Osteocyte (in vitro differentiated cells): ENCODE measurements at regions not wholly inside any gene's neighbourhood (a gene's known extent, or its start where the extent isn't known, plus 50 kb on each side); places are given as distances from the start of the nearest gene placed in this dataset.

Experiments
- DNase-seq: peaks from one replicate; pipeline ENCODE4 v3.0.0; 2021; ENCODE audit warnings: mixed read lengths; ENCODE audit not compliant: unreplicated experiment; ENCODE audit errors: extremely low spot score
- H3K27ac Mint-ChIP-seq: one replicate; pipeline ENCODE4 v1.8.0; 2021; ENCODE audit warnings: mild to moderate bottlenecking, mixed read lengths; ENCODE audit not compliant: unreplicated experiment
- H3K27me3 Mint-ChIP-seq: one replicate; pipeline ENCODE4 v1.8.0; 2021; ENCODE audit warnings: mixed read lengths; ENCODE audit not compliant: unreplicated experiment
- H3K36me3 Mint-ChIP-seq: one replicate; pipeline ENCODE4 v1.8.0; 2021; ENCODE audit warnings: mixed read lengths; ENCODE audit not compliant: unreplicated experiment
- H3K4me1 Mint-ChIP-seq: one replicate; pipeline ENCODE4 v1.8.0; 2021; ENCODE audit warnings: mixed read lengths; ENCODE audit not compliant: unreplicated experiment
- H3K4me3 Mint-ChIP-seq: one replicate; pipeline ENCODE4 v1.8.0; 2021; ENCODE audit warnings: mild to moderate bottlenecking, moderate library complexity, mixed read lengths; ENCODE audit not compliant: unreplicated experiment
- H3K9me3 Mint-ChIP-seq: one replicate; pipeline ENCODE4 v1.8.0; 2021; ENCODE audit warnings: mixed read lengths; ENCODE audit not compliant: unreplicated experiment
- CTCF ChIP-seq: fragments of 200-600 bp; sonication (generic); IDR thresholded peaks from 2 replicates; pipeline ENCODE4 v1.5.0; 2021; ENCODE audit warnings: antibody characterized with exemption, mild to moderate bottlenecking, moderate library complexity

GRCh38 chr3:152516216-152516615, 247.5 kb downstream of the MBNL1 start:
- H3K4me3 Mint-ChIP-seq = no peak overlapping the region
- no peaks in the 10 kb centered on the region for H3K9me3 Mint-ChIP-seq
- no peaks in the 10 kb centered on the region for H3K27me3 Mint-ChIP-seq

GRCh38 chr3:152517502-152517901, 248.8 kb downstream of the MBNL1 start:
- H3K9me3 Mint-ChIP-seq = no peaks in the 10 kb centered on the region
- H3K27me3 Mint-ChIP-seq = no peaks in the 10 kb centered on the region
- H3K36me3 Mint-ChIP-seq = no peaks in the 10 kb centered on the region
- no peak for DNase-seq
- no peak for TF ChIP-seq CTCF
- no peak overlapping the region for H3K4me3 Mint-ChIP-seq
- H3K27ac Mint-ChIP-seq = no peak overlapping the region
- peaks cover 4% of the 10 kb centered on the region for H3K4me1 Mint-ChIP-seq

More at GRCh38 chr3:152516216-152516615, 247.5 kb downstream of the MBNL1 start:
- Mint-ChIP-seq H3K27ac (no peak overlapping the region), H3K4me1 (peaks cover 4% of the 10 kb centered on the region), H3K36me3 (no peaks in the 10 kb centered on the region)
- TF ChIP-seq CTCF = no peak
- no peak for DNase-seq

DNA sequence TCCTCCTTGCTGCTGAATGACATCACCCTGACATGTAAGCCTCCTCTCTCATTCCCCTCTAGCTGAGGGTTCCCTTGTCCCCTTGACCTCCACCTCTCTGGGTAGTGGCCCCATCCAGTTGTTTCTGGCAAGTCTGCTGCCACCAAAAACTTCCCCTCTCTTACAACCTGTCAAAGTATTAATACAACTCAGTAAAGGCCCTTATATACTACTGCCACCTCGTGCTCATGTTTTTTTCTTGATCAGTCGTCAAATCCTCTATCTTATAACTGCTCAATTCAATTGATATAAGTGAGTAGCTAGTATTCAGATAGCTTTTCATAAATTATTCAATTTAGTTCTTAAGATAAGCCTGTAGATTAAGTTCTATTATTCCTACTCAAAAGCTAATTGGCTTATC, 249.6 kb downstream of the MBNL1 start:
- no peak for DNase-seq
- Mint-ChIP-seq H3K4me3 (no peak overlapping the region), H3K36me3 (no peaks in the 10 kb centered on the region), H3K9me3 (no peaks in the 10 kb centered on the region), H3K27ac (no peak overlapping the region), H3K4me1 (peaks cover 4% of the 10 kb centered on the region), H3K27me3 (no peaks in the 10 kb centered on the region)
- TF ChIP-seq CTCF = no peak

DNA sequence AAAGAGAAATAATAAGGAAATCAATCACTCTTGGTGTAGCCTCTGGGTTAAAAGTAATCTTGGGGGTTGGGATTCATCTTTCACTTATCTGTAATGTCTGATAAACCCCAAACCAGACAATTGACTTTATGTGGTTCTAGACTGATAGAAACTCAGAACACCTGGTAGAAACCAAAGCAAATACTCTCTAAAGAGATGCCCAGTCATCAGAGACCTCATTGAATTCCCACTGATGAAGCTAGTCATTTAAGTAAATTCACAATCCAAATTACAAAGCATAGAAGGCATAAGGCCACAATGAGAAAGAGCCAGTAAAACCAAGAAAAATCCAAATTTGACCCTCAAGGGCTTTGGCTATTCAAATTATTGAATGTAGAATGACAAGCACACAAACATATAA, 250.6 kb downstream of the MBNL1 start:
- no peaks in the 10 kb centered on the region for H3K9me3 Mint-ChIP-seq
- TF ChIP-seq CTCF = no peak
- no peak for DNase-seq
- H3K27me3 Mint-ChIP-seq = no peaks in the 10 kb centered on the region
- peaks cover 4% of the 10 kb centered on the region for H3K4me1 Mint-ChIP-seq
- H3K27ac Mint-ChIP-seq = no peak overlapping the region
- H3K4me3 Mint-ChIP-seq = no peak overlapping the region
- H3K36me3 Mint-ChIP-seq = no peaks in the 10 kb centered on the region

- Mint-ChIP-seq H3K9me3 (no peaks in the 10 kb centered on the region), H3K27me3 (no peaks in the 10 kb centered on the region), H3K4me1 (no peaks in the 10 kb centered on the region), H3K36me3 (no peaks in the 10 kb centered on the region), H3K4me3 (no peak overlapping the region), H3K27ac (no peak overlapping the region)
- DNase-seq = no peak
- TF ChIP-seq CTCF = no peak
Observed at GRCh38 chr3:152522036-152522435, 253.3 kb downstream of the MBNL1 start.
